ENCODE measurements at regions not wholly inside any gene's neighbourhood (a gene's known extent, or its start where the extent isn't known, plus 50 kb on each side); places are given as distances from the start of the nearest gene placed in this dataset.

DNA sequence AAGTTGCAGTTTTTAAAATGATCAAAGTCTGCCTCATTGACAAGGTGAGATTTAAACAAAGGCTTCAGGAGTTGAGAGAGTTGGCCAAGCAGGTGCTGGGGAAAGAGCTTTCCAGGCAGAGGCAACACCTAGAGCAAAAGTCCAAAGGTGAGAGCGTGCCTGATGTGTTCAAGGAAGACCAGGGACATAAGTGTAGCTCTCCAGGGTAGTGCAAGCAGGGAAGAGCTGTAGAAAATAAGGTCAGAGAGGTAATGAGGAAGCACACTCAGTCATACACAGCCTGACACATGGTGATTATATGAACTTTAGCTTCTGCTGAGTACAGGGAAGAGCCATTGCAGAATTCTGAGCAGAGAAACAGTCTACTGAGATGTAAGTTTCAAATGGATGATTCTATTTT, 265.0 kb upstream of the NWD2 start:
- TF ChIP-seq CTCF (IDR thresholded peaks at IDR 0.05) (no peak), POLR2AphosphoS5 (IDR thresholded peaks at IDR 0.05) (no peak)
